Left ventricle myocardium inferior (tissue), 1 donor: ENCODE measurements at regions not wholly inside any gene's neighbourhood (a gene's known extent, or its start where the extent isn't known, plus 50 kb on each side); places are given as distances from the start of the nearest gene placed in this dataset.

Experiments
- DNase-seq: peaks from one replicate; pipeline ENCODE4 v3.0.0-alpha.2; 2020
- H3K27ac ChIP-seq: fragments of 200-600 bp; replicated peaks from 2 replicates; pipeline ENCODE4 v1.8.0; 2021
- H3K27me3 ChIP-seq: fragments of 200-600 bp; 2 replicates; pipeline ENCODE4 v1.8.0; 2021; ENCODE audit warnings: low read depth
- H3K36me3 ChIP-seq: fragments of 200-600 bp; 2 replicates; pipeline ENCODE4 v1.8.0; 2021
- H3K4me1 ChIP-seq: fragments of 200-600 bp; 2 replicates; pipeline ENCODE4 v1.8.0; 2021
- H3K4me3 ChIP-seq: fragments of 200-600 bp; 2 replicates; pipeline ENCODE4 v1.8.0; 2021; ENCODE audit warnings: mild to moderate bottlenecking, moderate library complexity
- H3K9me3 ChIP-seq: fragments of 200-600 bp; replicated peaks from 2 replicates; pipeline ENCODE4 v1.8.0; 2021
- intact Hi-C: fragments of 100-400 bp; cut with micrococcal nuclease; formaldehyde crosslinking; loops from one replicate; pipeline ENCODE4 v1.11.0; 2022
- TF ChIP-seq, protein P1 (sequence below): fragments of 200-600 bp; IDR thresholded peaks from 2 replicates; pipeline ENCODE4 v1.8.0; 2021; ENCODE audit warnings: antibody characterized with exemption, mild to moderate bottlenecking, borderline replicate concordance
- donor health status: DM: no; HTN: yes; CAD: no; lungs with severe emphysema.

DNA sequence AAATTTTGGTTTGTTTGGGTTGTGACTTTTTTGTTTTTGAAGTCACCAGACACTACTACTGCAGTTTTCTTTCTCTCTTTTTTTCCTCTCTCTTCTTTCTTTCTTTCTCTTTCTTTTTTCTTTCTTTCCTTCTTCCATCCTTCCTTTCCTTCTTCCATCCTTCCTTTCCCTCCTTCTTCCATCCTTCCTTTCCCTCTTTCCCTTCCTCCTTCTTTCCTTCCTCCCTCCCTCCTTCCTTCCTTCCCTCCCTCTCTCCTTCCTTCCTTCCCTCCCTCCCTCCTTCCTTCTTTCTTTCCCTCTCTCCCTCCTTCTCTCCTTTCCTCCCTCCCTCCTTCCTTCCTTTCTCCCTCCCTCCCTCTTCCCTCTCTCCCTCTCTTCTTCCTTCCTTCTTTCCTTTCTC lies 230.3 kb upstream of the TYRP1 start:
- no peaks in the 10 kb centered on the region for H3K4me1 ChIP-seq
- no peaks in the 10 kb centered on the region for H3K36me3 ChIP-seq
- TF ChIP-seq, protein P1, sequence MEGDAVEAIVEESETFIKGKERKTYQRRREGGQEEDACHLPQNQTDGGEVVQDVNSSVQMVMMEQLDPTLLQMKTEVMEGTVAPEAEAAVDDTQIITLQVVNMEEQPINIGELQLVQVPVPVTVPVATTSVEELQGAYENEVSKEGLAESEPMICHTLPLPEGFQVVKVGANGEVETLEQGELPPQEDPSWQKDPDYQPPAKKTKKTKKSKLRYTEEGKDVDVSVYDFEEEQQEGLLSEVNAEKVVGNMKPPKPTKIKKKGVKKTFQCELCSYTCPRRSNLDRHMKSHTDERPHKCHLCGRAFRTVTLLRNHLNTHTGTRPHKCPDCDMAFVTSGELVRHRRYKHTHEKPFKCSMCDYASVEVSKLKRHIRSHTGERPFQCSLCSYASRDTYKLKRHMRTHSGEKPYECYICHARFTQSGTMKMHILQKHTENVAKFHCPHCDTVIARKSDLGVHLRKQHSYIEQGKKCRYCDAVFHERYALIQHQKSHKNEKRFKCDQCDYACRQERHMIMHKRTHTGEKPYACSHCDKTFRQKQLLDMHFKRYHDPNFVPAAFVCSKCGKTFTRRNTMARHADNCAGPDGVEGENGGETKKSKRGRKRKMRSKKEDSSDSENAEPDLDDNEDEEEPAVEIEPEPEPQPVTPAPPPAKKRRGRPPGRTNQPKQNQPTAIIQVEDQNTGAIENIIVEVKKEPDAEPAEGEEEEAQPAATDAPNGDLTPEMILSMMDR = no peak
- no peaks in the 10 kb centered on the region for H3K27me3 ChIP-seq
- DNase-seq = no peak
- no peaks in the 10 kb centered on the region for H3K9me3 ChIP-seq
- intact Hi-C loops = loop anchor here (10.0 kb wide), 1 partner anchor 58 kb away; no protein-coding TSS in a partner anchor
- no peak overlapping the region for H3K27ac ChIP-seq
- no peak overlapping the region for H3K4me3 ChIP-seq

DNA sequence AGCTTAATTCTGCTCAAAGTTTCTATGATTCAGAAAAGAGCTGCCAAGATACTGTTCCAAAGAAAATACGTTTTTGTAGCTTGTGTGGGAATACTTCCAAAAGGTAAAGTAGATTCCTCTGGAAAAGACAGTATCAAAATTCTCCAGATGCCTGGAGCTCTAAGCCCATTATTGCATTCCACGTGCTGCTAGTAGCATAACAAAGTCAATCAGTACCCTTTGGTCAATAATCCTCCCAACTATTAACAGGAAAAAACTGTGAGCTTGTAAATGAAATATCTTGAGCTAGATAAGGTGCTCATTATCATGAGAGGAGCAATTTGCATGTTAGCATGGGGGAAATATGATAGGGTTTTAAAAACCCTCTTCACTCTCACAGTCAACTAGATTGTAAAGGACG lies 229.5 kb upstream of the TYRP1 start:
- Histone ChIP-seq H3K27ac (no peak overlapping the region), H3K9me3 (no peaks in the 10 kb centered on the region), H3K36me3 (no peaks in the 10 kb centered on the region), H3K4me1 (no peaks in the 10 kb centered on the region), H3K4me3 (no peak overlapping the region), H3K27me3 (no peaks in the 10 kb centered on the region)
- intact Hi-C loops = loop anchor here (10.0 kb wide), 1 partner anchor 59 kb away; no protein-coding TSS in a partner anchor
- TF ChIP-seq, protein P1 = no peak
- no peak for DNase-seq

DNA sequence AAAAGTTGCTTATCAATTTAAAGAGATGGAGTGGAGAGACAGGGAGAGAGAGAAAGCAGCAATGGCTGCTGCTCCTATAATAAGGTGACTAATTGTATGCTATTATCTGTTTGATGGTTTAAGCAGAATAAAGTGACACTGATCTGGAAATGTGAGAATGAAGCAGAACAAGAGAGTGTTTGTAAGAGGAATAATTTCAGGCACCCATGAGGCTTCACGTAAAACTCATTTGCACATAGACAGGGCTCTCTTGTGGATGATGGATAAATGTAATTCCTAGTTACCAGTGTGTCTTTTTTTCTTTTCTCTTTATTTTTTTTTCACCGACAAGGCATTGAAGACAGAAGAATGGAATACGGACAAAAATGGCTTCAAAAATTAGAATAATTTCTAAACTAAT lies 228.8 kb upstream of the TYRP1 start:
- Histone ChIP-seq H3K36me3 (no peaks in the 10 kb centered on the region), H3K4me1 (no peaks in the 10 kb centered on the region), H3K27ac (no peak overlapping the region), H3K4me3 (no peak overlapping the region), H3K27me3 (no peaks in the 10 kb centered on the region), H3K9me3 (no peaks in the 10 kb centered on the region)
- DNase-seq = no peak
- intact Hi-C loops = loop anchor here (10.0 kb wide), 1 partner anchor 60 kb away; no protein-coding TSS in a partner anchor
- TF ChIP-seq, protein P1 = no peak

DNA sequence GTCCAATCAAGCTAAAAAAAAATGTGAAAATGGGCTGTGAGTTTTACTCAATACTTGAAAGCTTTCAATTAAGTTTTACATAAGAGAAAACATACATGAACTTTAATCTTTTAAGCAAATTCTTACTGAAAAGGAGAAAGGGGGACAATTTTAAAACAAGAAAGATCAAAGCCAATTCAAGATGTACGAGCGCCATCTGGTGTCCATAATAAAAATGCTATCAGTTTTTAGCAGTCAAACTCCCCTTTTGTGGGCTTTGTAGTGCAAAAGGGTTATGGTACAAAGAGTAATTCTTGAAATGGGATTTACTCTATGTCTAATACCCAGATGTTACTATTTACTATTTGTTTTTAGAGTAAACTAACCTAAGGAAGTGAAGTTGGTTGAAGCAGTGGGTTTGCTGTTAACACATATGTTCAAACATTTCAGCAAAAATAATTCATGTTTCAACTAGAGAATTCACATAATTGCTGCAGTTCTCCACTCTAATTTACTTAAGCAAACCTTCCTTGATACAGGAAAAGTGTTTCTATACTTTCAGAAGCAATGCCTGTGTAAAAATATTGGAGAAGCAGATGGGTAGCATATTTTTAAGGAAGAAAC lies 228.2 kb upstream of the TYRP1 start:
- Histone ChIP-seq H3K27ac (no peak overlapping the region), H3K27me3 (no peaks in the 10 kb centered on the region), H3K4me3 (no peak overlapping the region), H3K4me1 (no peaks in the 10 kb centered on the region), H3K9me3 (no peaks in the 10 kb centered on the region), H3K36me3 (no peaks in the 10 kb centered on the region)
- TF ChIP-seq, protein P1 = peak; percentile 66
- DNase-seq = no peak
- intact Hi-C loops = loop anchor here (10.0 kb wide), 1 partner anchor 60 kb away; no protein-coding TSS in a partner anchor

DNA sequence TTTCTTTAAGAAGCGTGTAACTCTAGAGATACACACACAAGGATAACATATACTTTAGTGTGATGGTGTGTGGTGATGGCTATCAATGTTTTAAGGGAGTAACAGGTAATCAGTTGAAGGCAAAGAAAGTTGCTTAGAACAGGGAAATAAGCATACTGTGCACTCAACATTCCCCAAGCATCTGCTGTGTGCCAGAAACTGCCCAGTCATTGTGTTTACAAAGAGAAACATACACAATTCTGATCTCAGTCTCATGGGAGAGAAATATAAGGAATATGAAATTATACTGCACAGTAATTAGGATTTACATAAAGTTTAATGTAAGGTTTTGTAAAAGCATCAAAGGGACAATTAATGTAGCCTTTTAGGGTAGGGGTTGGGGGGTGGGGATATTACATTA lies 224.1 kb upstream of the TYRP1 start:
- H3K27me3 ChIP-seq = no peaks in the 10 kb centered on the region
- H3K9me3 ChIP-seq = peaks cover 5% of the 10 kb centered on the region
- TF ChIP-seq, protein P1 = no peak
- no peak overlapping the region for H3K4me3 ChIP-seq
- no peak overlapping the region for H3K27ac ChIP-seq
- intact Hi-C loops = loop anchor here (10.0 kb wide), 1 partner anchor 64 kb away; no protein-coding TSS in a partner anchor
- DNase-seq = no peak
- H3K36me3 ChIP-seq = no peaks in the 10 kb centered on the region
- no peaks in the 10 kb centered on the region for H3K4me1 ChIP-seq
